OCI-LY7 (cell line): ENCODE measurements at regions not wholly inside any gene's neighbourhood (a gene's known extent, or its start where the extent isn't known, plus 50 kb on each side); places are given as distances from the start of the nearest gene placed in this dataset.

Experiments used
- BruUV-seq: library from RNA; stranded (reverse); fragments of 400-500 nt; replicated peaks from 2 replicates; lab custom pipeline; 2021; lab: Mats Ljungman, UMichigan
- CTCF ChIA-PET: fragments of 300-600 bp; sonication (Branson Sonifier 250); formaldehyde crosslinking; loops from one replicate; lab custom pipeline; 2022; ENCODE audit warnings: antibody characterized with exemption; ENCODE audit not compliant: unreplicated experiment; lab: Charles Lee
- POLR2A ChIA-PET: fragments of 300-600 bp; sonication (Branson Sonifier 250); formaldehyde crosslinking; loops from one replicate; lab custom pipeline; 2022; ENCODE audit warnings: antibody characterized with exemption; lab: Charles Lee
- DNase-seq: peaks from one replicate; pipeline ENCODE4 v3.0.0-alpha.2; 2015; ENCODE audit warnings: low spot score
- H2AFZ ChIP-seq: fragments of 200-600 bp; sonication (generic), shearing (Covaris generic); 2 replicates; pipeline ENCODE4 v1.6.1; 2014; ENCODE audit warnings: mild to moderate bottlenecking, antibody characterized with exemption, low read length, moderate library complexity
- H3K27ac ChIP-seq: fragments of 200-600 bp; sonication (generic); 2 replicates; pipeline ENCODE4 v1.5.1; 2014; ENCODE audit warnings: mixed run types, low read depth, mild to moderate bottlenecking, moderate library complexity, low read length, inconsistent platforms; ENCODE audit not compliant: poor library complexity, severe bottlenecking
- H3K36me3 ChIP-seq: fragments of 200-600 bp; sonication (generic); 2 replicates; pipeline ENCODE4 v1.6.1; 2014; ENCODE audit warnings: mild to moderate bottlenecking, antibody characterized with exemption, low read length, moderate library complexity, mixed read lengths; ENCODE audit not compliant: insufficient read depth
- H3K4me1 ChIP-seq: fragments of 200-600 bp; sonication (generic); 2 replicates; pipeline ENCODE4 v1.5.1; 2014; ENCODE audit warnings: mild to moderate bottlenecking, low read length; ENCODE audit not compliant: insufficient read depth, poor library complexity, severe bottlenecking
- H3K4me2 ChIP-seq: fragments of 200-600 bp; sonication (generic); 2 replicates; pipeline ENCODE4 v1.6.1; 2014; ENCODE audit warnings: mild to moderate bottlenecking, low read length
- H3K4me3 ChIP-seq: fragments of 200-600 bp; sonication (generic); 2 replicates; pipeline ENCODE4 v1.5.1; 2014; ENCODE audit warnings: mild to moderate bottlenecking, low read depth, low read length; ENCODE audit not compliant: poor library complexity, severe bottlenecking
- H3K79me2 ChIP-seq: fragments of 200-600 bp; sonication (generic); 2 replicates; pipeline ENCODE4 v1.6.1; 2016; ENCODE audit warnings: low read depth, mild to moderate bottlenecking, low read length, moderate library complexity, mixed read lengths; ENCODE audit not compliant: insufficient read depth
- H3K9me2 ChIP-seq: fragments of 200-600 bp; sonication (generic); 2 replicates; pipeline ENCODE4 v1.6.1; 2016; ENCODE audit warnings: mild to moderate bottlenecking, low read length, mixed read lengths; ENCODE audit not compliant: insufficient read depth
- H3K9me3 ChIP-seq: fragments of 200-600 bp; sonication (generic); 2 replicates; pipeline ENCODE4 v1.6.1; 2014; ENCODE audit warnings: mild to moderate bottlenecking, mixed run types, low read length, mixed read lengths
- H4K20me1 ChIP-seq: fragments of 200-600 bp; sonication (generic); 2 replicates; pipeline ENCODE4 v1.6.1; 2014; ENCODE audit warnings: mild to moderate bottlenecking, antibody characterized with exemption, low read length, moderate library complexity, mixed read lengths; ENCODE audit not compliant: insufficient read depth
- CTCF ChIP-seq: fragments of 200-600 bp; sonication (generic); conservative IDR thresholded peaks from 2 replicates; pipeline ENCODE4 v1.5.1; 2014; ENCODE audit warnings: mild to moderate bottlenecking, antibody characterized with exemption, low read length, moderate library complexity, mixed read lengths
- EZH2phosphoT487 ChIP-seq: fragments of 200-600 bp; sonication (generic); IDR thresholded peaks from 2 replicates; pipeline ENCODE4 v1.6.1; 2018; ENCODE audit warnings: low read depth, borderline replicate concordance, mild to moderate bottlenecking, mixed run types, antibody characterized with exemption, low read length, moderate library complexity, mixed read lengths
- intact Hi-C: fragments of 100-400 bp; cut with micrococcal nuclease; formaldehyde crosslinking; loops from one replicate; pipeline ENCODE4 v1.10.0; 2022; ENCODE audit not compliant: unreplicated experiment

- H4K20me1 ChIP-seq, result no peaks in the 10 kb centered on the region
- H3K36me3 ChIP-seq, result no peaks in the 10 kb centered on the region
- H3K4me1 ChIP-seq, result no peaks in the 10 kb centered on the region
- TF ChIP-seq CTCF (no peak), EZH2phosphoT487 (no peak)
- no peak overlapping the region for H3K27ac ChIP-seq
- POLR2A ChIA-PET, result no interaction called here
- intact Hi-C loops, result no loop called here
- no peak overlapping the region for H3K4me3 ChIP-seq
- no peak for DNase-seq
- CTCF ChIA-PET, result no interaction called here
- no TSS peak for BruUV-seq
- no peaks in the 10 kb centered on the region for H3K79me2 ChIP-seq
- no peaks in the 10 kb centered on the region for H3K9me2 ChIP-seq
- no peak overlapping the region for H3K4me2 ChIP-seq
- no peak overlapping the region for H2AFZ ChIP-seq
- no peaks in the 10 kb centered on the region for H3K9me3 ChIP-seq
These were observed 469.8 kb downstream of the ACTL7B start for GRCh38 chr9:108386032-108386431.

- CTCF ChIA-PET, result no interaction called here
- H3K9me3 ChIP-seq, result no peaks in the 10 kb centered on the region
- no peak overlapping the region for H3K4me2 ChIP-seq
- DNase-seq, result no peak
- H3K9me2 ChIP-seq, result no peaks in the 10 kb centered on the region
- POLR2A ChIA-PET, result no interaction called here
- no peaks in the 10 kb centered on the region for H4K20me1 ChIP-seq
- intact Hi-C loops, result no loop called here
- no peaks in the 10 kb centered on the region for H3K79me2 ChIP-seq
- TF ChIP-seq CTCF, result no peak
- TF ChIP-seq EZH2phosphoT487, result no peak
- no peak overlapping the region for H3K4me3 ChIP-seq
- H3K27ac ChIP-seq, result no peak overlapping the region
- H3K4me1 ChIP-seq, result no peaks in the 10 kb centered on the region
- H3K36me3 ChIP-seq, result no peaks in the 10 kb centered on the region
- no TSS peak for BruUV-seq
- H2AFZ ChIP-seq, result no peak overlapping the region
These were observed 472.0 kb downstream of the ACTL7B start for GRCh38 chr9:108383796-108384195.

GRCh38 chr9:108382310-108382709 is 473.5 kb downstream of the ACTL7B start:
- Histone ChIP-seq H3K4me1 (no peaks in the 10 kb centered on the region), H2AFZ (no peak overlapping the region), H3K4me3 (no peak overlapping the region), H4K20me1 (no peaks in the 10 kb centered on the region), H3K9me2 (no peaks in the 10 kb centered on the region), H3K36me3 (no peaks in the 10 kb centered on the region), H3K9me3 (no peaks in the 10 kb centered on the region), H3K27ac (no peak overlapping the region), H3K79me2 (no peaks in the 10 kb centered on the region), H3K4me2 (no peak overlapping the region)
- intact Hi-C loops, result no loop called here
- DNase-seq, result no peak
- TF ChIP-seq CTCF (no peak), EZH2phosphoT487 (no peak)
- BruUV-seq, result no TSS peak
- CTCF ChIA-PET, result no interaction called here
- POLR2A ChIA-PET, result no interaction called here
